ENCODE measurements at regions not wholly inside any gene's neighbourhood (a gene's known extent, or its start where the extent isn't known, plus 50 kb on each side); places are given as distances from the start of the nearest gene placed in this dataset.

GRCh38 chrX:150157291-150157690 lies 205.8 kb upstream of the MAMLD1 start:
- TF ChIP-seq POLR2AphosphoS5 (IDR thresholded peaks at IDR 0.05; ENCODE audit: low read depth, low read length), result no peak
- no peak for TF ChIP-seq TAF1 (IDR thresholded peaks at IDR 0.05; ENCODE audit: low read depth, low read length)
- TF ChIP-seq SPI1 (IDR thresholded peaks at IDR 0.05; ENCODE audit: low read depth, low read length), result no peak
- no peak for TF ChIP-seq POLR2A (IDR thresholded peaks at IDR 0.05; ENCODE audit: low read depth, low read length)
- no peak for TF ChIP-seq POU2F2 (IDR thresholded peaks at IDR 0.05; ENCODE audit: low read depth, low read length)
